Loucy (cell line): ENCODE measurements at regions not wholly inside any gene's neighbourhood (a gene's known extent, or its start where the extent isn't known, plus 50 kb on each side); places are given as distances from the start of the nearest gene placed in this dataset.

Experiments used
- CTCF ChIP-seq: fragments of 200-600 bp; sonication (generic); conservative IDR thresholded peaks from 2 replicates; pipeline ENCODE4 v1.5.1; 2014; ENCODE audit warnings: mild to moderate bottlenecking, antibody characterized with exemption, low read length
- EZH2phosphoT487 ChIP-seq: fragments of 200-600 bp; IDR thresholded peaks from 2 replicates; pipeline ENCODE4 v1.6.1; 2018; ENCODE audit warnings: antibody characterized with exemption, mild to moderate bottlenecking, moderate library complexity, borderline replicate concordance

- TF ChIP-seq CTCF = no peak
- TF ChIP-seq EZH2phosphoT487 = no peak
Observed at GRCh38 chr16:82384949-82385348, 214.9 kb upstream of the MPHOSPH6 start.
